Keratinocyte (primary cell): ENCODE measurements at regions not wholly inside any gene's neighbourhood (a gene's known extent, or its start where the extent isn't known, plus 50 kb on each side); places are given as distances from the start of the nearest gene placed in this dataset.

Experiments used
- DNase-seq: peaks from one replicate; pipeline ENCODE4 v3.0.0-alpha.2; 2011; ENCODE audit warnings: low read depth, missing footprints, low spot score
- FAIRE-seq: peaks from 2 replicates; lab custom pipeline; 2011; peaks lifted over from hg19 to GRCh38; lab: Jason Lieb, UNC
- H2AFZ ChIP-seq: 2 replicates; pipeline ENCODE4 v1.6.0; 2012; ENCODE audit warnings: low read length, control low read depth, inconsistent platforms; ENCODE audit not compliant: control insufficient read depth
- H3K27ac ChIP-seq: 2 replicates; pipeline ENCODE4 v1.5.1; 2011; ENCODE audit warnings: low read length; ENCODE audit not compliant: control insufficient read depth, insufficient read depth
- H3K27me3 ChIP-seq: 3 replicates; pipeline ENCODE4 v1.6.0; 2011; ENCODE audit warnings: low read length; ENCODE audit not compliant: control insufficient read depth, insufficient read depth; ENCODE audit errors: extremely low read depth
- H3K36me3 ChIP-seq, 2 experiments: 2 replicates in 1 of 2; 3 replicates in 1 of 2; pipeline ENCODE4 v1.5.1; 2011; ENCODE audit warnings: low read length in 2 of 2, mild to moderate bottlenecking in 1 of 2; ENCODE audit not compliant: control insufficient read depth in 2 of 2, insufficient read depth in 2 of 2; ENCODE audit errors: extremely low read depth in 1 of 2
- H3K4me1 ChIP-seq: 3 replicates; pipeline ENCODE4 v1.5.1; 2011; ENCODE audit warnings: low read length; ENCODE audit not compliant: control insufficient read depth, insufficient read depth; ENCODE audit errors: extremely low read depth
- H3K4me2 ChIP-seq: 3 replicates; pipeline ENCODE4 v1.6.0; 2011; ENCODE audit warnings: low read depth, low read length; ENCODE audit not compliant: control insufficient read depth, insufficient read depth; ENCODE audit errors: extremely low read depth
- H3K4me3 ChIP-seq, 3 experiments: fragments of 200-600 bp in 1 of 3; sonication (generic) in 1 of 3; 2 replicates in 2 of 3; 3 replicates in 1 of 3; pipeline ENCODE4 v1.5.1; 2011 to 2016; ENCODE audit warnings: low read length in 3 of 3, mild to moderate bottlenecking in 3 of 3, control low read depth in 2 of 3, inconsistent platforms in 1 of 3, low read depth in 1 of 3, mixed read lengths in 1 of 3, mixed run types in 1 of 3, moderate library complexity in 1 of 3; ENCODE audit not compliant: control insufficient read depth in 2 of 3, insufficient read depth in 2 of 3; ENCODE audit errors: extremely low read depth in 1 of 3
- H3K79me2 ChIP-seq: 2 replicates; pipeline ENCODE4 v1.6.0; 2012; ENCODE audit warnings: low read length; ENCODE audit not compliant: control insufficient read depth, insufficient read depth
- H3K9ac ChIP-seq: 3 replicates; pipeline ENCODE4 v1.6.0; 2011; ENCODE audit warnings: low read length; ENCODE audit not compliant: control insufficient read depth, insufficient read depth; ENCODE audit errors: extremely low read depth
- H3K9me1 ChIP-seq: 3 replicates; pipeline ENCODE4 v1.6.0; 2011; ENCODE audit warnings: low read length; ENCODE audit not compliant: control insufficient read depth, insufficient read depth; ENCODE audit errors: extremely low read depth
- H3K9me3 ChIP-seq: 2 replicates; pipeline ENCODE4 v1.5.1; 2012; ENCODE audit warnings: low read depth, low read length; ENCODE audit not compliant: control insufficient read depth
- H4K20me1 ChIP-seq: 3 replicates; pipeline ENCODE4 v1.6.0; 2011; ENCODE audit warnings: low read length; ENCODE audit not compliant: control insufficient read depth, insufficient read depth; ENCODE audit errors: extremely low read depth
- CTCF ChIP-seq, 3 experiments: IDR thresholded peaks in 1 of 3; conservative IDR thresholded peaks in 1 of 3; optimal IDR thresholded peaks in 1 of 3; 2 replicates in 2 of 3; 3 replicates in 1 of 3; pipeline versions ENCODE3 to v1.5.1; 2011; ENCODE audit warnings: low read length in 3 of 3, mild to moderate bottlenecking in 3 of 3, moderate library complexity in 2 of 3, control low read depth in 1 of 3, inconsistent platforms in 1 of 3; ENCODE audit not compliant: insufficient read depth in 2 of 3; ENCODE audit errors: extremely low read depth in 1 of 3
- EZH2 ChIP-seq: IDR thresholded peaks from one replicate; pipeline ENCODE4 v1.6.1; 2012; ENCODE audit warnings: inconsistent platforms, mild to moderate bottlenecking, low read length, moderate library complexity
- dilution Hi-C: fragments of 300-500 bp; cut with MboI; formaldehyde crosslinking; loops from one replicate; pipeline ENCODE4 v1.7.0; 2020; ENCODE audit warnings: low sequenced_read_pairs; ENCODE audit not compliant: extremely low pct_ligation_motif_present

GRCh38 chr2:7658486-7658885 lies 741.3 kb downstream of the RNF144A start:
- H3K4me3 ChIP-seq, result no peak overlapping the region
- no peaks in the 10 kb centered on the region for H3K4me1 ChIP-seq
- DNase-seq, result no peak
- dilution Hi-C loops, result no loop called here
- H3K36me3 ChIP-seq, result no peaks in the 10 kb centered on the region
- H2AFZ ChIP-seq, result no peak overlapping the region
- no peaks in the 10 kb centered on the region for H3K9me1 ChIP-seq
- no peaks in the 10 kb centered on the region for H3K9me3 ChIP-seq
- H3K27ac ChIP-seq, result no peak overlapping the region
- no peak overlapping the region for H3K4me2 ChIP-seq
- no peaks in the 10 kb centered on the region for H3K79me2 ChIP-seq
- H3K9ac ChIP-seq, result no peak overlapping the region
- H4K20me1 ChIP-seq, result no peaks in the 10 kb centered on the region
- H3K27me3 ChIP-seq, result no peaks in the 10 kb centered on the region
- no peak for FAIRE-seq
- TF ChIP-seq EZH2 (no peak), CTCF (optimal IDR thresholded peaks at IDR 0.05 in 1 of 3, IDR thresholded peaks at IDR 0.05 in 1 of 3, conservative IDR thresholded peaks at IDR 0.05 in 1 of 3; ENCODE audit: extremely low read depth in 1 of 3, insufficient read depth in 2 of 3, low read length in 3 of 3) (no peak)

GRCh38 chr2:7660816-7661215 lies 743.6 kb downstream of the RNF144A start:
- Histone ChIP-seq H3K9me1 (no peaks in the 10 kb centered on the region), H3K36me3 (no peaks in the 10 kb centered on the region), H3K27ac (no peak overlapping the region), H3K4me2 (no peak overlapping the region), H4K20me1 (no peaks in the 10 kb centered on the region), H3K4me3 (no peak overlapping the region), H3K9ac (no peak overlapping the region), H3K9me3 (no peaks in the 10 kb centered on the region), H2AFZ (no peak overlapping the region), H3K79me2 (no peaks in the 10 kb centered on the region), H3K27me3 (no peaks in the 10 kb centered on the region), H3K4me1 (no peaks in the 10 kb centered on the region)
- DNase-seq (no peak), FAIRE-seq (no peak)
- TF ChIP-seq EZH2, result no peak
- no peak for TF ChIP-seq CTCF (optimal IDR thresholded peaks at IDR 0.05 in 1 of 3, IDR thresholded peaks at IDR 0.05 in 1 of 3, conservative IDR thresholded peaks at IDR 0.05 in 1 of 3; ENCODE audit: extremely low read depth in 1 of 3, insufficient read depth in 2 of 3, low read length in 3 of 3)
- dilution Hi-C loops, result no loop called here
